ENCODE measurements at regions not wholly inside any gene's neighbourhood (a gene's known extent, or its start where the extent isn't known, plus 50 kb on each side); places are given as distances from the start of the nearest gene placed in this dataset.
"Not testable (repeated sequence)": the region's sequence is repeated elsewhere in the genome, so short reads cannot be mapped to it uniquely, and the experiment has no call there.

DNA sequence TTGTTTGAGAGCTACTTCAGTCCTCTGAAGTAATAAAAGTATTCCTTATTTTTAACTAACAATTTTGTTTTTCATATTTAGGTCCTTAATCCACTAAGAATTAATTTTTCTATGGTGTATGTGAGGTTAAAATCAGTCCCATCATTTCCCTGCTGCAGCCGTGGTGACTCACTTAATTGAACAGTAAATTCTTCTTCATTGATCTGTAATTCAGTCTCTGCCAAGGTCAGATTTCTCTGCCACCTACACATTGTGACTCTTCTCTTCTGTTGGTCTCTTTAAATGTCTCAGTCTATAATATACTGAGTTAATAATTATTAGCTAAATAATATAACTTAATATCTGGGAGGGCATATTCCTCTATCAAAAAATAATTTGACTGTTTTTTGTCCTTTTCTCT lies 262.3 kb downstream of the UTRN start:
- no peak overlapping the region for H3K27ac Mint-ChIP-seq
- no peak for DNase-seq
- H3K4me1 Mint-ChIP-seq: peaks cover 26% of the 10 kb centered on the region
- no peaks in the 10 kb centered on the region for H3K27me3 Mint-ChIP-seq
- peaks cover 81% of the 10 kb centered on the region for H3K36me3 Mint-ChIP-seq (ENCODE audit: low read depth)
- ChIA-PET CTCF (no interaction called here), POLR2A (no interaction called here)
- H3K4me3 Mint-ChIP-seq: no peak overlapping the region
- H3K9me3 Mint-ChIP-seq: peaks cover 2% of the 10 kb centered on the region

- Mint-ChIP-seq H3K4me3 (no peak overlapping the region), H3K4me1 (peaks cover 17% of the 10 kb centered on the region), H3K36me3 (ENCODE audit: low read depth) (peaks cover 78% of the 10 kb centered on the region), H3K9me3 (peaks cover 2% of the 10 kb centered on the region), H3K27ac (no peak overlapping the region), H3K27me3 (no peaks in the 10 kb centered on the region)
- POLR2A ChIA-PET: no interaction called here
- CTCF ChIA-PET: no interaction called here
- no peak for DNase-seq
Observed at GRCh38 chr6:144548536-144548935, 263.4 kb downstream of the UTRN start.

GRCh38 chr6:144549837-144550747 lies 265.0 kb downstream of the UTRN start:
- H3K36me3 Mint-ChIP-seq (ENCODE audit: low read depth): peaks cover 78% of the 10 kb centered on the region
- POLR2A ChIA-PET: interaction anchor here (0.7 kb wide), 1 partner anchor 10 kb away, joined by 3 read pairs; no protein-coding TSS in a partner anchor
- H3K27ac Mint-ChIP-seq: no peak overlapping the region
- DNase-seq: no peak
- no peak overlapping the region for H3K4me3 Mint-ChIP-seq
- CTCF ChIA-PET: interaction anchor here (1.5 kb wide), 1 partner anchor 13 kb away, joined by 4 read pairs; no protein-coding TSS in a partner anchor
- H3K27me3 Mint-ChIP-seq: no peaks in the 10 kb centered on the region
- H3K9me3 Mint-ChIP-seq: peaks cover 2% of the 10 kb centered on the region
- H3K4me1 Mint-ChIP-seq: peaks cover 7% of the 10 kb centered on the region

GRCh38 chr6:144551339-144551738 lies 266.2 kb downstream of the UTRN start:
- H3K4me1 Mint-ChIP-seq: peaks cover 4% of the 10 kb centered on the region
- H3K36me3 Mint-ChIP-seq (ENCODE audit: low read depth): peaks cover 83% of the 10 kb centered on the region
- POLR2A ChIA-PET: no interaction called here
- H3K4me3 Mint-ChIP-seq: no peak overlapping the region
- no peak overlapping the region for H3K27ac Mint-ChIP-seq
- peaks cover 2% of the 10 kb centered on the region for H3K9me3 Mint-ChIP-seq
- no peak for DNase-seq
- CTCF ChIA-PET: interaction anchor here (1.5 kb wide), 1 partner anchor 12 kb away, joined by 4 read pairs; no protein-coding TSS in a partner anchor
- no peaks in the 10 kb centered on the region for H3K27me3 Mint-ChIP-seq

DNA sequence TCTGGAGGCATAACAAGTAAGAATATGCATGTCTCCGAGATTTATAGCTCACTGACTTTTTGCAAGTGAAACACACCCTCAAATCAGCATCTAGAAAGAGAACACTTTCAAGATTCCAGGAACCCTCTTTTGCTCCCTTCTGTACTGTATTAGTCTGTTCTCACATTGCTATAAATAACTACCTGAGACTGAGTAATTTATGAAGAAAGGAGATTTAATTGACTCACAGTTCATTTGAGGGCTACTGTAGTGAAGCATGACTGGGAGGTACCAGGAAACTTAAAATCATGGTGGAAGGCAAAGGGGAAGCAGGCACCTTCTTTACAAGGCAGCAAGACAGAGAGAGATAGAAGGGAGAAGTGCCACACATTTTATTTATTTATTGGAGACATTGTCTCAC lies 269.9 kb downstream of the UTRN start:
- DNase-seq: no peak
- ChIA-PET POLR2A (interaction anchor here (0.7 kb wide), 1 partner anchor 9 kb away, joined by 4 read pairs; no protein-coding TSS in a partner anchor), CTCF (no interaction called here)
- Mint-ChIP-seq H3K9me3 (peaks cover 2% of the 10 kb centered on the region), H3K4me1 (peaks cover 15% of the 10 kb centered on the region), H3K4me3 (no peak overlapping the region), H3K27me3 (no peaks in the 10 kb centered on the region), H3K36me3 (ENCODE audit: low read depth) (peaks cover 77% of the 10 kb centered on the region), H3K27ac (no peak overlapping the region)

DNA sequence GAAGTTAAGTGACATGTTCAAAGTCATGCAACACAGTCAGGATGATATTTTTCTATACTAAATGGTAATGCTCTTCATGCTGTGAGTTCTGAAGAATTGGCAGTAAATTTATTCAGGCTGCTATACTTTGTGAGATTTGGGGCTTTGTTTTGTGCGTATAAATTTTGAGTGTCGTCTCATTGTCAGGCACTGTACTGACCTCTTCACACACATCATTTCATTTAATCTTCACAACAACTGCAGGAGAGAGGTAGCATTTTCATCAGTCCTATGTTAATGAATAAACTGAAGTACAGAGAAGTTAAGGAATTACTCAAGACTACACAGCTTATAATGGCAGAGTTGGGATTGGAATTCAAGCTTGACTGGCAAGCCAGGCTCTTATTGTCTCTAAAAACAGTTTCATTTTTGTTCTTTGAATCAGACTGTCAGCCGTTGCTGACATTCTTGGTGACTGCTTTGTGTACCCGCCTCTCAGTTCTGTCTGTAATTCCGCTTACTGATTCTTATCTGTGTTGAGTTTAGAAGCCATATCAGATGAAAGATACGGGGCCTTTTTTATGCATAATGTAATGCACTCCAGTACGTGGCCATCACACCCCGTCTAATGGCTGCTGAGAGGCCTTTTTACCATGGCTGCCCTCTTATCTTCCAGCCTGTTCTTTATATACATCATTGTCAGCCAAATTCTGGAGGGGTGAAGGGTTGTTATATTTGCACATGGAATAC lies 274.9 kb downstream of the UTRN start:
- CTCF ChIA-PET: interaction anchor here (1.4 to 1.5 kb wide), 2 partner anchors 23 to 25 kb away, joined by 3 to 4 read pairs; no protein-coding TSS in a partner anchor
- POLR2A ChIA-PET: interaction anchor here (1.0 to 1.5 kb wide), 3 partner anchors 9 to 230 kb away, joined by 3 to 14 read pairs (median 3); no protein-coding TSS in a partner anchor
- DNase-seq: peak; percentile 56
- H3K36me3 Mint-ChIP-seq (ENCODE audit: low read depth): peaks cover 43% of the 10 kb centered on the region
- peak overlapping the region; percentile 80 for H3K27ac Mint-ChIP-seq
- H3K9me3 Mint-ChIP-seq: peaks cover 4% of the 10 kb centered on the region
- H3K4me1 Mint-ChIP-seq: peaks cover 31% of the 10 kb centered on the region
- peak overlapping the region; percentile 49 for H3K4me3 Mint-ChIP-seq
- no peaks in the 10 kb centered on the region for H3K27me3 Mint-ChIP-seq

- H3K9me3 Mint-ChIP-seq: peaks cover 2% of the 10 kb centered on the region
- no peak overlapping the region for H3K4me3 Mint-ChIP-seq
- peaks cover 28% of the 10 kb centered on the region for H3K4me1 Mint-ChIP-seq
- peaks cover 31% of the 10 kb centered on the region for H3K36me3 Mint-ChIP-seq (ENCODE audit: low read depth)
- ChIA-PET CTCF (no interaction called here), POLR2A (interaction anchor here (1.9 kb wide), 1 partner anchor 22 kb away, joined by 6 read pairs; no protein-coding TSS in a partner anchor)
- peak overlapping the region; percentile 72 for H3K27ac Mint-ChIP-seq
- H3K27me3 Mint-ChIP-seq: no peaks in the 10 kb centered on the region
- no peak for DNase-seq
Observed at GRCh38 chr6:144561455-144562043, 276.4 kb downstream of the UTRN start.

- DNase-seq: no peak
- Mint-ChIP-seq H3K36me3 (ENCODE audit: low read depth) (peaks cover 24% of the 10 kb centered on the region), H3K27ac (no peak overlapping the region), H3K4me3 (no peak overlapping the region), H3K27me3 (no peaks in the 10 kb centered on the region), H3K9me3 (peaks cover 2% of the 10 kb centered on the region), H3K4me1 (peaks cover 29% of the 10 kb centered on the region)
- ChIA-PET CTCF (interaction anchor here (1.6 kb wide), 2 partner anchors 13 to 18 kb away, joined by 4 read pairs; no protein-coding TSS in a partner anchor), POLR2A (interaction anchor here (1.0 kb wide), 1 partner anchor 9 kb away, joined by 4 read pairs; no protein-coding TSS in a partner anchor)
Observed at GRCh38 chr6:144564202-144564601, 279.1 kb downstream of the UTRN start.

- Mint-ChIP-seq H3K9me3 (peaks cover 4% of the 10 kb centered on the region), H3K27me3 (no peaks in the 10 kb centered on the region), H3K4me1 (peaks cover 9% of the 10 kb centered on the region), H3K27ac (no peak overlapping the region), H3K36me3 (ENCODE audit: low read depth) (peaks cover 34% of the 10 kb centered on the region), H3K4me3 (no peak overlapping the region)
- ChIA-PET CTCF (interaction anchor here (0.8 to 1.4 kb wide), 5 partner anchors 10 to 87 kb away, joined by 3 to 5 read pairs (median 4); no protein-coding TSS in a partner anchor), POLR2A (interaction anchor here (1.0 to 2.8 kb wide), 4 partner anchors 14 to 503 kb away, joined by 3 to 17 read pairs (median 6); no protein-coding TSS in a partner anchor)
- DNase-seq: peak; percentile 35
Observed at GRCh38 chr6:144566868-144567615, 281.9 kb downstream of the UTRN start.

DNA sequence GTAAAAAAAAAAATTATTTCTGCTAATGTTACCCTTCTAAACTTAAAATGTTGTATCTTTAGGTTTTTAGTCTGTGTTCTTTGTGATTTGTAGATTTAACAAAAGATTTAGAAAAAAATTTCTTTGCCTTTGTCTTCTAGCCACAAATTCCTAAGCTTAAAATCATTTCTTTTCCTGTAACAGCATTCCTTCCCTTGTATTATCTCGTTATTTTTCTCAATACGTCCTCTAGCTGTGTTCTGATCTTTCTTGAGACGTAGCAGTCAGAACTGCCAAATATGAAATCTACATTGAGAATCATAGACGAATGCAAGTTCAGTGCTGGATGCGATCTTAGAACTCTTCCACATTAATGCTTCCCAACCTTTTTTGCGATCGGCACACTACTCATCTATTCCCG lies 283.1 kb downstream of the UTRN start:
- POLR2A ChIA-PET: interaction anchor here (2.8 kb wide), 1 partner anchor 15 kb away, joined by 17 read pairs; no protein-coding TSS in a partner anchor
- H3K36me3 Mint-ChIP-seq (ENCODE audit: low read depth): peaks cover 37% of the 10 kb centered on the region
- CTCF ChIA-PET: interaction anchor here (1.6 to 1.8 kb wide), 2 partner anchors 13 to 463 kb away, joined by 4 to 5 read pairs; no protein-coding TSS in a partner anchor
- H3K27ac Mint-ChIP-seq: no peak overlapping the region
- H3K27me3 Mint-ChIP-seq: no peaks in the 10 kb centered on the region
- no peak overlapping the region for H3K4me3 Mint-ChIP-seq
- H3K4me1 Mint-ChIP-seq: peaks cover 6% of the 10 kb centered on the region
- no peak for DNase-seq
- H3K9me3 Mint-ChIP-seq: peaks cover 8% of the 10 kb centered on the region

DNA sequence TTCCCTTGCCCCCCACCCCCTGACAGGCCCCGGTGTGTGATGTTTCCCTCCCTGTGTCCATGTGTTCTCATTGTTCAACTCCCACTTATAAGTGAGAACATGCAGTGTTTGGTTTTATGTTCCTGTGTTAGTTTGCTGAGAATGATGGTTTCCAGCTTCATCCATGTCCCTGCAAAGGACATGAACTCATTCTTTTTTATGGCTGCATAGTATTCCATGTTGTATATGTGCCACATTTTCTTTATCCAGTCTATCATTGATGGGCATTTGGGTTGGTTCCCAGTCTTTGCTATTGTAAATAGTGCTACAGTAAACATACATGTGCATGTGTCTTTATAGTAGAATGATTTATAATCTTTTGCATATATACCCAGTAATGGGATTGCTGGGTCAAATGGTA lies 287.4 kb downstream of the UTRN start:
- H3K9me3 Mint-ChIP-seq, CTCF ChIA-PET, DNase-seq, POLR2A ChIA-PET, H3K27me3 Mint-ChIP-seq, H3K27ac Mint-ChIP-seq, H3K4me3 Mint-ChIP-seq: not testable (repeated sequence)
- Mint-ChIP-seq H3K4me1 (peaks cover 27% of the 10 kb centered on the region), H3K36me3 (ENCODE audit: low read depth) (peaks cover 51% of the 10 kb centered on the region)

DNA sequence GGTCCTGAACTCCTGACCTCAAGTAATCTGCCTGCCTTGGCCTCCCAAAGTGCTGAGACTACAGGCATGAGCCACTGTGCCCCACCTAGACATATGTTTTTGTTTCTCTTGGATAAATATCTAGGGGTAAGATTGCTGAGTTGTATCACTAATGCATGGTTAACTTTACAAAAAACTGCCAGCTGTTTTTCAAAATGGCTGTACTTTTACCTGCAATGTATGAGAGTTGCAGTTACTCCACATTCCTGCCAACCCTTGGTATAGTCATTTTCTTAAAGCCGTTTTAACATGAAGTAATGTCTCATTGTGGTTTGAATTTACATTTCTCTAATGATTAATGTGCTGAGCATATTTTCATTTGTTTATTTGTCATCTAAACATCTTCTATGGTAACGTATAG lies 289.7 kb downstream of the UTRN start:
- Mint-ChIP-seq H3K27ac (no peak overlapping the region), H3K4me3 (no peak overlapping the region), H3K9me3 (peaks cover 8% of the 10 kb centered on the region), H3K4me1 (peaks cover 26% of the 10 kb centered on the region), H3K27me3 (no peaks in the 10 kb centered on the region), H3K36me3 (ENCODE audit: low read depth) (peaks cover 54% of the 10 kb centered on the region)
- ChIA-PET POLR2A (no interaction called here), CTCF (no interaction called here)
- DNase-seq: no peak

All from activated CD4-positive, alpha-beta memory T cell treated with anti-CD3 and anti-CD28 coated beads, Interleukin-2, amount 10 ng/mL, durations not matched to agents 7 days and 5 days (primary cell).